Stimulated activated naive B cell treated with anti-CD40 and anti-IgM and Interleukin-4, amounts not matched to agents 10 μg/mL and 1 μg/mL and 100 μg/mL, for 72 hours (primary cell): ENCODE measurements at regions not wholly inside any gene's neighbourhood (a gene's known extent, or its start where the extent isn't known, plus 50 kb on each side); places are given as distances from the start of the nearest gene placed in this dataset.

Experiments
- ATAC-seq, 2 donors: fragments of 150-1000 bp; cut with Tn5 transposase; replicated peaks; 2 replicates each; pipeline ENCODE4 v1.10.0; 2021; ENCODE audit warnings: moderate library complexity in 1 of 2
- DNase-seq: peaks from one replicate; pipeline ENCODE4 v3.0.0; 2021
- H3K27ac Mint-ChIP-seq: one replicate; pipeline ENCODE4 v1.8.0; 2022; ENCODE audit warnings: mild to moderate bottlenecking, mixed read lengths
- H3K27me3 Mint-ChIP-seq, 2 donors: one replicate each; pipeline ENCODE4 v1.8.0; 2022; ENCODE audit warnings: mixed read lengths in 2 of 2
- H3K36me3 Mint-ChIP-seq, 2 donors: one replicate each; pipeline ENCODE4 v1.8.0; 2022; ENCODE audit warnings: mixed read lengths in 2 of 2, mild to moderate bottlenecking in 1 of 2
- H3K4me1 Mint-ChIP-seq, 2 donors: one replicate each; pipeline ENCODE4 v1.8.0; 2022; ENCODE audit warnings: mixed read lengths in 2 of 2, mild to moderate bottlenecking in 1 of 2
- H3K4me3 Mint-ChIP-seq, 2 donors: one replicate each; pipeline ENCODE4 v1.8.0; 2022; ENCODE audit warnings: mild to moderate bottlenecking in 2 of 2, mixed read lengths in 2 of 2, moderate library complexity in 1 of 2
- H3K9me3 Mint-ChIP-seq, 2 donors: one replicate each; pipeline ENCODE4 v1.8.0; 2022; ENCODE audit warnings: mixed read lengths in 2 of 2, mild to moderate bottlenecking in 1 of 2

DNA sequence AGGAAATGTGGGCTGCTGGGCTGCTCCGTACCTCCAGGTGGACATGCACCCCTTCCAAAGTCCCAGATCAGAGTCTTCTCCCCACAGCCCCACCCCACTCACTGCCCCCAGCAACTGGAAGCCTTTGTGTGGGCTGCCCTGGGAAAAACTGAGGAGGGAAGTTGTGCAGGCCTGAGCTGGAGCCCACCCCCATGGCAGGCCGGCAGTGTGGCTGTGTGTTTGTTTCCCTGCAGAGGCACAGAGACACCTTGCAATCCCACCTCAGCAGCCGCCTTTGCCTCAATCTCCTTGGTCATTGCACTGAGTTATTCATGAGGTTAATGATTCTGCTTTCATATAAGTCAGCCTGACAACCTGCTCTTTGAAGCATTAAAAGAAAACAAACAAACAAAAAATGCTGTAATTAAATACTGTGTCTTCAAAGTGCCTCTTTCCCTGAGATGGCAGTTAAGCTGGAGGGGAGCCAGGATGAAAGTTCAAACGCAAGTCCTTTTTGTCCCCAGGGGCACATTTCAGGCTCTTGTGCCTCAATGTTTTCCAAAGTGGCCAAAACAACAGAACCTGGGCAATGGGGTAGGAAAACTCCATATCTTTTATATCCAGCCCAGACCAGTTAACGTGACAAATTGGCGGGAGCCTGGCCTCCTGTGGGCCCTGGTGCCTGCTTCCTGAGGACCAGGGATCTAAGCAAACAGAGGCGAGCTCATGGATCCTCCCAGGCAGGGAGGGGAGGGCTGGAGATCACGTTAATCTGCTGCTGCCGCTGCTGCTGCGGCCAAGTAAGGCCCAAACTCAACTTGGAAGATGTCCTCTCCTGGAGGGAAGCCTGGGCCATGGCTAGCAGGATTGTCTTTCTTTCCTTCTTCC is 51.9 kb upstream of the TSPAN11 start:
- H3K27me3 Mint-ChIP-seq = peaks cover 30 to 34% of the 10 kb centered on the region in 2 donors
- no peak for DNase-seq
- H3K4me3 Mint-ChIP-seq = no peak overlapping the region
- H3K4me1 Mint-ChIP-seq = peaks cover 0 to 3% of the 10 kb centered on the region in 2 donors
- ATAC-seq = no peak
- H3K9me3 Mint-ChIP-seq = no peaks in the 10 kb centered on the region
- H3K27ac Mint-ChIP-seq = no peak overlapping the region
- H3K36me3 Mint-ChIP-seq = no peaks in the 10 kb centered on the region

- DNase-seq = no peak
- no peaks in the 10 kb centered on the region for H3K36me3 Mint-ChIP-seq
- H3K9me3 Mint-ChIP-seq = peaks cover 0 to 9% of the 10 kb centered on the region in 2 donors
- H3K4me3 Mint-ChIP-seq = no peak overlapping the region
- ATAC-seq = no peak
- peaks cover 0 to 5% of the 10 kb centered on the region in 2 donors for H3K4me1 Mint-ChIP-seq
- H3K27me3 Mint-ChIP-seq = peaks cover 16 to 19% of the 10 kb centered on the region in 2 donors
- no peak overlapping the region for H3K27ac Mint-ChIP-seq
Measured at GRCh38 chr12:30870491-30871265, 55.9 kb upstream of the TSPAN11 start.

DNA sequence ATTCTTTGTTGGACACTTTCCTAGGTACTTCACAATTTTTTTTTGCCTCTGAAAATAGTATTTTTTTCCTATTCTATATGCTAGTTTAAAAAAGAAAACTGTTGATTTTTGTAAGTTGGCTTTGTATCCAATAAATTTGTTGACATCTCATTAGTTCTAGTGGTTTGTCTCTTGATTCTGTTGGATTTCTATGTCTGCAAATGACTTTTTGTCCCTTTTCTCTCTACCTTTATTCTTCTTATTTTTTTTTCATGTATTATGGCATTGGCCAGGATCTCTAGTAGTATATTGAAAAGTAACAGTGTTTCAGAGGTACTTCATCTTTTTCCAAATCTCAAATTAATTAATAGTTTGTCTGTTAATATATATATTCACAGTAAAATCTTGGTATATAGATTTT is 59.1 kb upstream of the TSPAN11 start:
- ATAC-seq = no peak
- no peak overlapping the region for H3K27ac Mint-ChIP-seq
- H3K36me3 Mint-ChIP-seq = no peaks in the 10 kb centered on the region
- no peak overlapping the region for H3K4me3 Mint-ChIP-seq
- H3K9me3 Mint-ChIP-seq = peaks cover 0 to 11% of the 10 kb centered on the region in 2 donors
- H3K27me3 Mint-ChIP-seq = peaks cover 19 to 25% of the 10 kb centered on the region in 2 donors
- no peak for DNase-seq
- peaks cover 0 to 5% of the 10 kb centered on the region in 2 donors for H3K4me1 Mint-ChIP-seq

- ATAC-seq (no peak), DNase-seq (no peak)
- Mint-ChIP-seq H3K9me3 (peaks cover 0 to 11% of the 10 kb centered on the region in 2 donors), H3K36me3 (no peaks in the 10 kb centered on the region), H3K27me3 (peaks cover 12 to 30% of the 10 kb centered on the region in 2 donors), H3K27ac (no peak overlapping the region), H3K4me3 (no peak overlapping the region), H3K4me1 (peaks cover 0 to 5% of the 10 kb centered on the region in 2 donors)
Measured at GRCh38 chr12:30866256-30866655, 60.3 kb upstream of the TSPAN11 start.

- no peak overlapping the region for H3K4me3 Mint-ChIP-seq
- H3K4me1 Mint-ChIP-seq = no peaks in the 10 kb centered on the region
- DNase-seq (no peak), ATAC-seq (no peak)
- peaks cover 6 to 32% of the 10 kb centered on the region in 2 donors for H3K27me3 Mint-ChIP-seq
- no peak overlapping the region for H3K27ac Mint-ChIP-seq
- H3K9me3 Mint-ChIP-seq = peaks cover 0 to 11% of the 10 kb centered on the region in 2 donors
- H3K36me3 Mint-ChIP-seq = no peaks in the 10 kb centered on the region
Measured at GRCh38 chr12:30863839-30864238, 62.7 kb upstream of the TSPAN11 start.

DNA sequence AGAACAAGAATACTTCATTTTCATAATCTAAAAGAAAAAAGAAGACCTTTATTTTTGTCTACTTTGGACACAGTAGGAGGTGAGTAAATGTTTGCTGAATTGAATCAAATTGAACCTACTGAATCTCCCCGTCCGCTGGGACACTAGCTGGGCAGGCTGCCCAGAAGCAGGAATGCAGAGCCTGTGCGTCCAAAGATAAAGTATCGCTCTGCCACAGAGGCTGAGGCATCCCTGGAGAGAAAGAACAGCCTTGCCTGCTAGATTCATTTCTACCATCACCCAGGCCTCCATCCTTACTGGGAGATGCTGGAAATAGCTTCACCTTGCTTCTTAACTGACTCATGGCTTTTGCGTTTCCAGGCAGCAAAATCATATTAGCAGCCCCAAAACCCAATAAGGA is 64.1 kb upstream of the TSPAN11 start:
- peaks cover 0 to 11% of the 10 kb centered on the region in 2 donors for H3K9me3 Mint-ChIP-seq
- no peak for DNase-seq
- no peak overlapping the region for H3K4me3 Mint-ChIP-seq
- H3K36me3 Mint-ChIP-seq = no peaks in the 10 kb centered on the region
- H3K27me3 Mint-ChIP-seq = peaks cover 6 to 32% of the 10 kb centered on the region in 2 donors
- no peaks in the 10 kb centered on the region for H3K4me1 Mint-ChIP-seq
- no peak for ATAC-seq
- no peak overlapping the region for H3K27ac Mint-ChIP-seq

- DNase-seq (no peak), ATAC-seq (no peak)
- Mint-ChIP-seq H3K9me3 (no peaks in the 10 kb centered on the region), H3K27ac (no peak overlapping the region), H3K4me1 (no peaks in the 10 kb centered on the region), H3K36me3 (no peaks in the 10 kb centered on the region), H3K4me3 (no peak overlapping the region), H3K27me3 (peaks cover 8 to 21% of the 10 kb centered on the region in 2 donors)
Measured at GRCh38 chr12:30859226-30859625, 67.3 kb upstream of the TSPAN11 start.

- DNase-seq (no peak), ATAC-seq (peak in 1 of 2 donors; percentile 52)
- H3K27ac Mint-ChIP-seq = no peak overlapping the region
- no peaks in the 10 kb centered on the region for H3K9me3 Mint-ChIP-seq
- H3K27me3 Mint-ChIP-seq = peaks cover 8 to 21% of the 10 kb centered on the region in 2 donors
- H3K4me3 Mint-ChIP-seq = no peak overlapping the region
- no peaks in the 10 kb centered on the region for H3K4me1 Mint-ChIP-seq
- H3K36me3 Mint-ChIP-seq = no peaks in the 10 kb centered on the region
Measured at GRCh38 chr12:30858471-30858870, 68.1 kb upstream of the TSPAN11 start.

GRCh38 chr12:30853561-30854133 is 72.9 kb upstream of the TSPAN11 start:
- Mint-ChIP-seq H3K4me3 (no peak overlapping the region), H3K27me3 (peaks cover 0 to 8% of the 10 kb centered on the region in 2 donors), H3K4me1 (peaks cover 4 to 7% of the 10 kb centered on the region in 2 donors), H3K9me3 (no peaks in the 10 kb centered on the region), H3K36me3 (no peaks in the 10 kb centered on the region), H3K27ac (no peak overlapping the region)
- DNase-seq = no peak
- no peak for ATAC-seq

GRCh38 chr12:30850684-30851083 is 75.9 kb upstream of the TSPAN11 start:
- Mint-ChIP-seq H3K9me3 (no peaks in the 10 kb centered on the region), H3K27ac (no peak overlapping the region), H3K4me3 (peak overlapping the region; percentile 36 to 39), H3K36me3 (no peaks in the 10 kb centered on the region), H3K4me1 (peaks cover 4 to 7% of the 10 kb centered on the region in 2 donors), H3K27me3 (no peaks in the 10 kb centered on the region)
- DNase-seq (no peak), ATAC-seq (no peak)

- DNase-seq (peak; percentile 15), ATAC-seq (peak; percentile 30 to 40)
- no peak overlapping the region for H3K27ac Mint-ChIP-seq
- H3K4me3 Mint-ChIP-seq = no peak overlapping the region
- H3K9me3 Mint-ChIP-seq = no peaks in the 10 kb centered on the region
- H3K27me3 Mint-ChIP-seq = peaks cover 0 to 8% of the 10 kb centered on the region in 2 donors
- peaks cover 9 to 13% of the 10 kb centered on the region in 2 donors for H3K4me1 Mint-ChIP-seq
- H3K36me3 Mint-ChIP-seq = no peaks in the 10 kb centered on the region
Measured at GRCh38 chr12:30847259-30847658, 79.3 kb upstream of the TSPAN11 start.

GRCh38 chr12:30846776-30847175 is 79.8 kb upstream of the TSPAN11 start:
- no peak for DNase-seq
- Mint-ChIP-seq H3K36me3 (no peaks in the 10 kb centered on the region), H3K4me3 (no peak overlapping the region), H3K9me3 (no peaks in the 10 kb centered on the region), H3K27me3 (peaks cover 0 to 8% of the 10 kb centered on the region in 2 donors), H3K4me1 (peaks cover 6 to 10% of the 10 kb centered on the region in 2 donors), H3K27ac (no peak overlapping the region)
- no peak for ATAC-seq

GRCh38 chr12:30845676-30846075 is 80.9 kb upstream of the TSPAN11 start:
- Mint-ChIP-seq H3K9me3 (no peaks in the 10 kb centered on the region), H3K36me3 (no peaks in the 10 kb centered on the region), H3K4me3 (no peak overlapping the region), H3K4me1 (peaks cover 5 to 6% of the 10 kb centered on the region in 2 donors), H3K27ac (no peak overlapping the region), H3K27me3 (peaks cover 0 to 8% of the 10 kb centered on the region in 2 donors)
- DNase-seq (no peak), ATAC-seq (no peak)

DNA sequence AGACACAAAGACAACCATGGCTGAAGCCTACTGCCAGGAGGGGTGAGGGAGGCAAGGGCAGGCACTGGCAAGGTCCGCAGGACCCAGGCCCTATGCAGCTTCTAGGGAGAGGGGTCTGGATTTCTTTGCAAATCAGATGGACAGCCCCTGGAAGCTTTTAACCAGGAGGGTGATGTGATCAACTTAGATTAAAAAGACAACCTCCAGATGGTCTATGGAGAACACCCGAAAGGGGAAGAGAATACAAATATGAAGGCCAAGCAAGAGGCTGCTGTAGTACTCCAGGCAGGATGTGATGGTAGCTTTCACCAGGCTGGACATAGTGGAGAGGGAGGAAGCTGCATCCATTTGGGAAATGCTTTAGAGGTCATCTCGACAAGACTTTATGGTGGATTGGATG is 83.3 kb upstream of the TSPAN11 start:
- no peak for ATAC-seq

More for the DNA sequence above, 83.3 kb upstream of the TSPAN11 start:
- no peaks in the 10 kb centered on the region for H3K36me3 Mint-ChIP-seq
- H3K4me1 Mint-ChIP-seq = peaks cover 5 to 6% of the 10 kb centered on the region in 2 donors
- no peak overlapping the region for H3K4me3 Mint-ChIP-seq
- no peaks in the 10 kb centered on the region for H3K9me3 Mint-ChIP-seq
- peak overlapping the region; percentile 26 for H3K27ac Mint-ChIP-seq
- H3K27me3 Mint-ChIP-seq = peaks cover 5 to 13% of the 10 kb centered on the region in 2 donors
- no peak for DNase-seq
